ENCODE measurements at regions not wholly inside any gene's neighbourhood (a gene's known extent, or its start where the extent isn't known, plus 50 kb on each side); places are given as distances from the start of the nearest gene placed in this dataset.

GRCh38 chr18:41347057-41347456 lies 608.0 kb upstream of the PIK3C3 start:
- TF ChIP-seq CTCF (IDR thresholded peaks at IDR 0.05) (no peak), POLR2A (IDR thresholded peaks at IDR 0.05) (no peak)

Data from testis (tissue), 2 donors.